Ovary (tissue), 7 donors: ENCODE measurements at regions not wholly inside any gene's neighbourhood (a gene's known extent, or its start where the extent isn't known, plus 50 kb on each side); places are given as distances from the start of the nearest gene placed in this dataset.
A peak's percentile ranks its signal among the peaks of the same experiment; 100 is the strongest.

Experiments used
- DNase-seq, 5 donors: peaks; one replicate each; pipeline ENCODE4 v3.0.0-alpha.2; 2019 to 2020
- H3K27ac ChIP-seq, 2 donors: fragments of 200-600 bp; one replicate each; pipeline versions ENCODE4 v1.5.1 to v1.8.0; 2019 to 2022
- H3K27me3 ChIP-seq: fragments of 200-600 bp; one replicate; pipeline ENCODE4 v1.8.0; 2022
- H3K36me3 ChIP-seq: fragments of 200-600 bp; sonication (generic); one replicate; pipeline ENCODE4 v1.5.1; 2019
- H3K4me1 ChIP-seq: one replicate; pipeline ENCODE4 v1.8.1; 2013; ENCODE audit warnings: mild to moderate bottlenecking, moderate library complexity; ENCODE audit not compliant: insufficient read depth
- H3K4me3 ChIP-seq: fragments of 200-600 bp; sonication (generic); one replicate; pipeline ENCODE4 v1.5.1; 2017
- H3K9me3 ChIP-seq, 2 donors: fragments of 200-600 bp in 1 of 2; sonication (generic) in 1 of 2; one replicate each; pipeline versions ENCODE4 v1.5.1 to v1.8.1; 2013 to 2019; ENCODE audit warnings: mild to moderate bottlenecking in 1 of 2, moderate library complexity in 1 of 2
- CTCF ChIP-seq, 3 donors: fragments of 450-650 bp in 2 of 3; fragments of 200-600 bp in 1 of 3; IDR thresholded peaks; one replicate each; pipeline versions ENCODE4 v1.5.1 to v1.8.0; 2016 to 2022; ENCODE audit warnings: antibody characterized with exemption in 3 of 3, mild to moderate bottlenecking in 1 of 3
- EP300 ChIP-seq: sonication (generic); formaldehyde crosslinking; IDR thresholded peaks from one replicate; pipeline ENCODE4 v1.6.1; 2017; ENCODE audit warnings: antibody characterized with exemption
- POLR2A ChIP-seq: fragments of 450-650 bp; IDR thresholded peaks from one replicate; pipeline ENCODE4 v1.6.1; 2017; ENCODE audit warnings: antibody characterized with exemption, mild to moderate bottlenecking, moderate library complexity
- WGBS, 3 donors: extraction: QIAGEN DNeasy Blood & Tissue Kit in 1 of 3; methylation state at CpG; one replicate each; pipeline versions ENCODE4 v1.1.5 to v1.1.7; 2013 to 2017; 5-methylcytosine and 5-hydroxymethylcytosine counted together
- intact Hi-C, 4 donors: fragments of 100-400 bp; cut with DNase I; formaldehyde crosslinking; loops; one replicate each; pipeline versions ENCODE4 v1.11.0 to v1.15.1; 2022 to 2023
- donor health status: DM: no; HTN: no; CAD: no; lungs with moderate emphysema.
- donor health status: DM: no; HTN: no; CAD: no.
- donor health status: Bipolar disorder and iron deficiency.
- donor health status: DM: no; HTN: no; CAD: no.
- donor health status: DM: yes; HTN: yes; CAD: no.

GRCh38 chr3:167125612-167126407 lies 254.3 kb downstream of the ZBBX start:
- no peaks in the 10 kb centered on the region for H3K27me3 ChIP-seq
- no peak for TF ChIP-seq EP300
- no peak for TF ChIP-seq POLR2A
- TF ChIP-seq CTCF (IDR thresholded peaks at IDR 0.05): no peak
- no peaks in the 10 kb centered on the region for H3K4me1 ChIP-seq
- no peaks in the 10 kb centered on the region for H3K9me3 ChIP-seq
- intact Hi-C loops: no loop called here
- no peak overlapping the region for H3K4me3 ChIP-seq
- no peak overlapping the region for H3K27ac ChIP-seq
- H3K36me3 ChIP-seq: no peaks in the 10 kb centered on the region
- DNase-seq: no peak
- 71 to 83% (median 78%) methylated on average over 3 of the region's 3 CpGs for WGBS, 3 donors

GRCh38 chr3:167120828-167121227 lies 259.3 kb downstream of the ZBBX start:
- Histone ChIP-seq H3K9me3 (no peaks in the 10 kb centered on the region), H3K27ac (no peak overlapping the region), H3K27me3 (no peaks in the 10 kb centered on the region), H3K36me3 (no peaks in the 10 kb centered on the region), H3K4me3 (no peak overlapping the region), H3K4me1 (no peaks in the 10 kb centered on the region)
- intact Hi-C loops: no loop called here
- TF ChIP-seq EP300 (no peak), POLR2A (no peak), CTCF (IDR thresholded peaks at IDR 0.05) (no peak)
- 69 to 82% (median 80%) methylated on average over 1 of the region's 1 CpG for WGBS, 3 donors
- no peak for DNase-seq

GRCh38 chr3:167116120-167116922 lies 263.8 kb downstream of the ZBBX start:
- TF ChIP-seq CTCF (IDR thresholded peaks at IDR 0.05) (no peak), EP300 (no peak), POLR2A (no peak)
- DNase-seq: peak in 1 of 5 donors; percentile 5
- intact Hi-C loops: no loop called here
- H3K27ac ChIP-seq: no peak overlapping the region
- no peaks in the 10 kb centered on the region for H3K4me1 ChIP-seq
- no peaks in the 10 kb centered on the region for H3K36me3 ChIP-seq
- H3K4me3 ChIP-seq: no peak overlapping the region
- H3K9me3 ChIP-seq: no peaks in the 10 kb centered on the region
- 93 to 96% (median 95%) methylated on average over 31 to 32 of the region's 32 CpGs for WGBS, 3 donors
- H3K27me3 ChIP-seq: no peaks in the 10 kb centered on the region

- TF ChIP-seq POLR2A (no peak), EP300 (no peak), CTCF (IDR thresholded peaks at IDR 0.05) (no peak)
- DNase-seq: no peak
- Histone ChIP-seq H3K36me3 (no peaks in the 10 kb centered on the region), H3K4me1 (no peaks in the 10 kb centered on the region), H3K4me3 (no peak overlapping the region), H3K27ac (no peak overlapping the region), H3K27me3 (no peaks in the 10 kb centered on the region), H3K9me3 (no peaks in the 10 kb centered on the region)
- intact Hi-C loops: no loop called here
- WGBS, 3 donors: 89 to 96% (median 95%) methylated on average over 11 of the region's 11 CpGs
Observed at GRCh38 chr3:167115331-167115934, 264.7 kb downstream of the ZBBX start.
